GM12874 (cell line): ENCODE measurements at regions not wholly inside any gene's neighbourhood (a gene's known extent, or its start where the extent isn't known, plus 50 kb on each side); places are given as distances from the start of the nearest gene placed in this dataset.

ENCODE experiments used
- TF ChIP-seq, protein P1 (sequence below): IDR thresholded peaks from 2 replicates; pipeline ENCODE4 v1.5.1; 2011; ENCODE audit warnings: low read depth, mild to moderate bottlenecking, control low read depth, low read length, moderate library complexity; ENCODE audit not compliant: insufficient read depth

DNA sequence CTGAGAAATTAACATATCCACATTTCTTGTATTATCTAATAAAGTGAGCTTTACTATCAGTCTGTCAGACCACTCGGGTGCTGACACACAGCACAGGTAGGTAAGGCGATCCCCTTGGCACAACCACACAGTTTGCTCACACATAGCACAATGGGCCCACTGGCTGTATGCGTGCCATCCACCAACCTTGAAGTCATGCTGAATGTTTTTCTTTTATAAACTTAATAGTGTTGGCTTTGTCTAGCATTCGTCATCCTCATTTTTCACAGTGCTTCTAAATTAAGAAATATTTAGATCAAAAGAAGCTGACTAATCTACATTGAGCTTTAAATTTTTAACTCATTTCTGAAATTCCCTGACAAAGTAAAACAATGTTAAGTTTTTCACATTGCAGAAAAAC lies 50.0 kb upstream of the PAPOLG start:
- TF ChIP-seq, protein P1, sequence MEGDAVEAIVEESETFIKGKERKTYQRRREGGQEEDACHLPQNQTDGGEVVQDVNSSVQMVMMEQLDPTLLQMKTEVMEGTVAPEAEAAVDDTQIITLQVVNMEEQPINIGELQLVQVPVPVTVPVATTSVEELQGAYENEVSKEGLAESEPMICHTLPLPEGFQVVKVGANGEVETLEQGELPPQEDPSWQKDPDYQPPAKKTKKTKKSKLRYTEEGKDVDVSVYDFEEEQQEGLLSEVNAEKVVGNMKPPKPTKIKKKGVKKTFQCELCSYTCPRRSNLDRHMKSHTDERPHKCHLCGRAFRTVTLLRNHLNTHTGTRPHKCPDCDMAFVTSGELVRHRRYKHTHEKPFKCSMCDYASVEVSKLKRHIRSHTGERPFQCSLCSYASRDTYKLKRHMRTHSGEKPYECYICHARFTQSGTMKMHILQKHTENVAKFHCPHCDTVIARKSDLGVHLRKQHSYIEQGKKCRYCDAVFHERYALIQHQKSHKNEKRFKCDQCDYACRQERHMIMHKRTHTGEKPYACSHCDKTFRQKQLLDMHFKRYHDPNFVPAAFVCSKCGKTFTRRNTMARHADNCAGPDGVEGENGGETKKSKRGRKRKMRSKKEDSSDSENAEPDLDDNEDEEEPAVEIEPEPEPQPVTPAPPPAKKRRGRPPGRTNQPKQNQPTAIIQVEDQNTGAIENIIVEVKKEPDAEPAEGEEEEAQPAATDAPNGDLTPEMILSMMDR, result no peak
